Superior temporal gyrus (tissue), 1 donor: ENCODE measurements at regions not wholly inside any gene's neighbourhood (a gene's known extent, or its start where the extent isn't known, plus 50 kb on each side); places are given as distances from the start of the nearest gene placed in this dataset.

Experiments
- DNase-seq: peaks from one replicate; pipeline ENCODE4 v3.0.0-alpha.2; 2016; ENCODE audit errors: extremely low spot score

DNA sequence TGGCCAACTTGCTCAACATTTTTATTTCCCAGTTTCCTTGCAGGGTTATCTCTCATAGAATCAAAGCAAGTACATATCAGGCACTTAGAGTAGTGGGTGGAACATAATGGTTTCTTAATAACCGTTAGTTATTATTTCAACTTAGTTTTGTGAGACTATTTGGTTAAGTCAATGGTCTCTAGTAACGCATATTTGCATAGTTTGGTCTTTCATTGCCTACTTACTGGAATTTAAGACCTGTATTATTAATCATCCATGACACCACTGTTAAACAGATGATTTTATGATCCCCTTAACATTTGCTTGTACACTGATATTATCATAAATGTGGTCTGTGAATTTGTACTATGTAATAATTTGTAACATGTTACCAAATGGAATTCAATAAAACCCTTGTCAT is 70.9 kb upstream of the SMIM31 start:
- DNase-seq: no peak

- DNase-seq: no peak
These were observed 58.3 kb upstream of the SMIM31 start for GRCh38 chr4:164695650-164696049.

- peak; percentile 61 for DNase-seq
These were observed 53.5 kb upstream of the SMIM31 start for GRCh38 chr4:164700471-164700870.

DNA sequence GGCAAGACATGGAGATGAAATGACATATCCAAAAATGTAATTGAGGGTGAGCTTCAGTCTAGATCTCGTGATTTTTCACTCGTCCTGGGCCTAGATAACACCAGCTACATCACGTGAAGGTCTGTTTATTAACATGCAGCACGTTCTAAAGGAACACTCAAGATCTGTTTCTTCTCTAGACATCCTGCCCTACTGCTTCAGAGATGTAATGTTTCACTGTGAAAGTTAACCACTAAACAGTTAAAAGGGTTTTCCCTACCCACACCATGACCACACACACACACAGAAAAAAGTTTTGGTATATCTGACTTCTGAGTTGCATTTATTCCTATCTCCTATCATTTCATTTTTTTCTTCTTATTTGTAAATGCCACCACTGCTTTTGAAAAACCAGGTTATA is 52.3 kb upstream of the SMIM31 start:
- DNase-seq: no peak
